ENCODE measurements at regions not wholly inside any gene's neighbourhood (a gene's known extent, or its start where the extent isn't known, plus 50 kb on each side); places are given as distances from the start of the nearest gene placed in this dataset.
"Not testable (repeated sequence)": the region's sequence is repeated elsewhere in the genome, so short reads cannot be mapped to it uniquely, and the experiment has no call there.

DNA sequence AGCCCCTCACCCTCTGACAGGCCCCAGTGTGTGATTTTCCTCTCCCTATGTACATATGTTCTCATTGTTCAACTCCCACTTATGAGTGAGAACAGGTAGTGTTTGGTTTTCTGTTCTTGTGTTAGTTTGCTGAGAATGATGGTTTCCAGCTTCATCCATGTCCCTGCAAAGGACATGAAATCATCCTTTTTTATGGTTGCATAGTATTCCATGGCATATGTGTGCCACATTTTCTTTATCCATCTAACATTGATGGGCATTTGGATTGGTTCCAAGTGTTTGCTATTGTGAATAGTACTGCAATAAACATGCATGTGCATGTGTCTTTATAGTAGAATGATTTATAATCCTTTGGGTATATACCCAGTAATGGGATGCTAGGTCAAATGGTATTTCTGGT lies 223.7 kb upstream of the VLDLR start:
- not testable (repeated sequence) for DNase-seq

DNA sequence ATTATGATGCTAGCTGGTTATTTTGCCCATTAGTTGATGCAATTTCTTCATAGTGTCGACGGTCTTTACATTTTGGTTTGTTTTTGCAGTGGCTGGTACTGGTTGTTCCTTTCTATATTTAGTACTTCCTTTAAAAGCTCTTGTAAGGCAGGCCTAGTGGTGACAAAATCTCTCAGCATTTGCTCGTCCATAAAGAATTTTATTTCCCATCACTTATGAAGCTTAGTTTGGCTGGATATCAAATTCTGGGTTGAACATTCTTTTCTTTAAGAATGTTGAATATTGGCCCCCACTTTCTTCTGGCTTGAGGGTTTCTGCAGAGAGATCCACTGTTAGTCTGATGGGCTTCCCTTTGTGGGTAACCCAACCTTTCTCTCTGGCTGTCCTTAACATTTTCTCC lies 219.8 kb upstream of the VLDLR start:
- DNase-seq = not testable (repeated sequence)

DNA sequence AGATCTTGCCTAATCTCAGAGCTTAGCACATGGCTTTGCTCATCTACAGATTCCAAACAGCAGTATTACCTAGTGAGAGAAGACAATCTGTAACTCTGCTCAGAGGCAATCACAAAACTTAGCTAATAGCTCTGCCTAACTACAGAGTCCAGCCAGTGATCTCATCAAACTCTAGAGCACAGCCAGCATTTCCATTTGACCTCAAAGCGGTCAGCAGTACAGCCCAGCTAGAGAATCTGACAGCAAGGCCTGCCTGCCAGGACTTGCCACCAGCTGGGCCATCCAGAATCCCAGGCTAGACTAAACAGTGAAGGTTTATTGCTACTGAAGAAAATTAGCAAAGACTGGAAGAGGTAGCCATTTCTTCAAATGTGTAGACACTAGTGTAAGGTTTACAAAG lies 217.9 kb upstream of the VLDLR start:
- no peak for DNase-seq

DNA sequence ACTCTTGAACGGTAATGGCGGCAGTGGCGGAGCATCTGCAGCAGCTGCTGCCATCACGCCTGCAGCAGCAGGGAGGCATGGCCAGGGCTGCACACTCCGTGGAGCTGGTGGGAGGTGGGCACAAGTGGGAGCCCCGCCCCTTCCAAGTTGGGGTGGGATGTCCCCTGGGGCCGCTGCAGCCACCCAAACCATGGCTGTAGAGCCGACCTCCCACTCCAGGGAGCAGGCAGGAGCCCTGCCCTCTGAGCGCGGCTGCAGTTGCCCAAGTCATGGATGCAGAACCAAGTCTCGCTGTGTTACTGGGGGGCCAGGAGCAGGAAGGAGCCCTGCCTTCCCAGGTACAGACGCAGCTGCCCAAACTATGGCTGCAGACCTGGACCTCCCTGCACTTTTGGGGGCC lies 215.3 kb upstream of the VLDLR start:
- DNase-seq = no peak

DNA sequence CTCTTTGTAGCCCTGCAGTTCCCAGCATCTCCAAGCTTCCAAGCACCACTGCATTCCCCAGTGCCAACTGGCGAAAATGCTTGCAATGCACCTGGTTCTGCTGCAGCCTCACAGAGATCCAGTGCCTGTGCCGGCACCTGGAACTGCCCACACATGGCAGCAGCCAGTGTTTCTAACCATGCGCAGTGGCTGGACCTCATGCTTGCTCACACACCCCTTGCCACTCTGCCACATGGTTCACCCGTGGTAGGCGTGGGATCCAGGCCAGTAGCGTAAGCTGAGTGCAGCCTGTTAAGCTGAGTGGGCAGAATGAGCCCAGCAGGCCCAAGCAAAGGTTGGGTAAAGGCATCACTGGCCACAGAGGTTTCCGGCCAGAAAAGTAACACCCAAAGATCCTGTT lies 214.1 kb upstream of the VLDLR start:
- no peak for DNase-seq

DNA sequence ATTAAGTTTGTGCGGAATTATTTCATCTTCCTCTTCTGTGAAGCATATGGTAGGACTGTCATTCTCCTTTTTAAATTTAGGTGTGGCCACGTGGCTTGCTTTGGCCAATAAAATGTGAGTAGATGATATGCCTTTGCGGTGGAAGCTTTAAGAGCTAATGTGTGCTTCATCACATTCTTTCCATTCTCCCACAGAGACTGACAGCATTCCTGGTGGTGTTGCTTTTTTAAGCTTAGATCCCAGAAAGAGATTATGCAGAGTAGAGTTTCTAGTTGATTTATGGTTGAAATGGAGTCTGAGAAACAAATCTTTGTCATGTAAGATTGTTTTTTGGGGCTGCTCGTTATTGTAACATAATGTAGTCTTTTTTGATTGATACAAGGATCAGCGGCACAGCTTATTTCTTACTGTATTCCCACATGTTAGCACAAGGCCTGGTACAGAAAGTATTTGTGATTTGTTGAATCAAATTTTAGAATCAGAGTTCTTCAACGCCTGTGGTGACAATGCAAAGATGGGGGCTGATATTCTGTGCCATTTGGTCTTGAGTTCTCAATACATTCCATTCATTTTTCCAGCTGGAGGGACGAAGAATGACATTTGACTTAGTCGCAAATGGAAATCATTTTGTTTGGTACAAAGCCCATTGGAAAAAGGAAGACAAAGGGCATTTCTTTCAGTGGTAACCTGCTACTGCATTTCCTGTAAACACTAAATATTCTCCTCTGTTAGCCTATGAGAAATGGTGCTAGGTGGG lies 209.9 kb upstream of the VLDLR start:
- no peak for DNase-seq

DNA sequence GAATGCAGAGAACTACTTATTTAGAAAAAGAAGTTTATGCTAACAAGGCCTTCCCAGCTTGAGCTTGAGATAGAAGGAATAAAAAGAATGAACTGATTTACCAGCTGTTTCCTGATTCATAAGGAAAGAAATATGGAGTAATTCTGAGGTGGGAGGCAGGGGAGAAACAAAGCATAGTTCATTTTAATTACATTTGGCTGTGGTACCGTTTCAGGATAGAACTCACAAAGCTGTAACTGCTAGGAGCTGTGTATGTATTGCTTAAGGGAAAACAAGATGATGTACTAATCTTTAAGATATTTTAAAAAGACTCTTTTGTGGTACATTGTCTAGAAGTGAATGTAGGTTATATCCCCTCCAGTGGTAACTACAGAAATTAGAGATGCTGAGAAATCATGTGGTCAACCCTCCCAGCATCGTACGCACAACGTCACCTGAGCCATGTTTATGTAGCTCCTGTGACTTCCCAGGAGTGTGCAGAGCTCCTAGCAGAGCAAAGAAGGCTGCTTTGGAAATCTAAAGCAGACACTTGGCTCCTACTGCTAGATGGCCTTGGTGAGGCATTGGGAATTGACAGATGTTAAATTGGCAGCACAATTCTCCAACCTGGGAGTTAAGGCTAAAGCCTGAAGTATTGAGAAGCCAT lies 208.3 kb upstream of the VLDLR start:
- no peak for DNase-seq

DNA sequence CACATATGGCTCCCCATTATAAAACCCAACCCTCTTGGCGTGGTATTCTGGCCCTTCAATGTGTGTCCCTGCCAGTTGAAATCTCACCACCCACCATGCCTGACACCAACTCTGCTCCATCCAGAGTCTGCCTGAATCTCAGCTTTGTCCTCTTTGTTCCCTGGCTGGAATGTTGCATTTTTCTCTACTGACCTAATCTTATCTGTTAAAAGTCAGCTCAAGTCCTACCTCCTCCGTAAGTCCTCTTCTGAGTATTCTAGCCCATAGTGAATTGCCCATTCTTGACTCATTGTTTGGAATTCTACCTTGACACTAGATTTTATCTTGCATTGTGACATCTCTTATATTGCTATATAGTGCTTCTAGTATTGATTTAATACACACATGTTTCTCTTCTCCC lies 207.1 kb upstream of the VLDLR start:
- no peak for DNase-seq

DNA sequence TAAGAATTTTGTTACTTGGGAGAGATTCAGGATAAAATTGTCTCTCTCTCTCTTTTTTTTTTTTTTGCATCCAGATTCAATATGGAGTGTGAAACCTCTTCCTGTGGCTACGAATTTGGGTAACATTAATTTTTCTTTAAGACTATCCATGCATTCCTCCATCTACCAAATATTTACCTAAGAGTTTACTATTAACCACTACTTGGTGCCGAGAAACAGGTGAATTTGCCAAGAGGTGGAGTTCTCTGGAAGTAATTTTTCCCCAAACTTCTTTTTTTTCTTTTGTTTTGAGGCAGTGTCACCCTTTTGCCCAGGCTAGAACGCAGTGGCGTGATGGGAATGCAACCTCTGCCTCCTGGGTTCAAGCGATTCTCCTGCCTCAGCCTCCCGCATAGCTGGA lies 206.3 kb upstream of the VLDLR start:
- no peak for DNase-seq

DNA sequence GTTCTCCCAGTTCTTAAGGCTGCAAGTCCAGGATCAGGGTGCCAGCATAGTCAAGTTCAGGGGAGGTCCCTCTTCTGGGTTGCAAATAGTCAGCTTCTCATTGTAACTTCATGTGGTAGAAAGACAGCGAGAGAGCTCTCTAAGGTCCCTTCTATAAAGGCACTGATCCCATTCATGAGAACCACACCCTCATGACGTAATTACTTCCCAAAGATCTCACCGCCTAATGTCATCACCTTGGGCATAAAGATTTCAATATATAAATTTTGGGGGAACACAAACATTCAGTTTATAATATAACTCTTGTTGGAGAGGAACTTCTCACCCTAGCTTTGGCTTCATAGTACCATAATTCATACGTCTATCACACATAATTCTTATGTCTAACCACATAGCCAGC lies 203.9 kb upstream of the VLDLR start:
- DNase-seq = no peak

DNA sequence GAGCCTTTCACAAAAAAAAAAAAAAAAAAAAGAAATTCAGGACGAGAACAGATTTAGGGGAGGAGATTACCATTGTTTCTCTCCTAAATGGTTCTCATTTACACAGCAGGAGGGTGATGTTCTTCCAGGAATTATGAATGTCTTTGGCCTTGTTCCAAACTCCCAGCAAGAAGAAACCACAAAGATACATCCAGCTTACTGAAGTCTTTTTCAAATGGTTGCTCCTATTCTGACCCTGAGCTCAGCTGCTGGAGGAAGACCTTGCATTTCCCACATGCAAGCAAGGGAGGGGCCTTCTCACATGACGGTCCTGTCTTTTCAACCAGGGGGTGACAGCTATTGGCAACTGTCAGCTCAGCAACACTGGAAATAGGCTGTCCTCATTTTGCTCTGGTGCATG lies 203.0 kb upstream of the VLDLR start:
- no peak for DNase-seq

DNA sequence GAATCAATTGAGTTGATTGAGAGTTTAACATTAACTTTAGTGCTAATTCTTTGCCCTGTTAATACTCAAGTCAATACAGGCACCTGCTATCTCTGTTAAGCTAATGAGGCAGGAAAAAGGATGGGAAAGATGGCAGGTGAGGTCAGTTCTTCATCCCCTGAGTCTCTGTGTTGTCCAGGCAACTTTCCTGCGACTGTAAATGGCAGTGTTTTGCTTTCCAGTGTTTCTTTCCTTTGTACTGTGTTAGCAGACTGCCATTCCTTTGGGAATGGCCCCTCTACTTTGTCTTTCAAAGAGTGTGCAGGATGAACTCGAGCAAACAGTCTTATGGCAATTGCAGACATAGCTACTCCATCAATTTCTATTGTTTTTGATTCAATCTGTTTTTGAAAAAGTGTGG lies 202.2 kb upstream of the VLDLR start:
- no peak for DNase-seq

DNA sequence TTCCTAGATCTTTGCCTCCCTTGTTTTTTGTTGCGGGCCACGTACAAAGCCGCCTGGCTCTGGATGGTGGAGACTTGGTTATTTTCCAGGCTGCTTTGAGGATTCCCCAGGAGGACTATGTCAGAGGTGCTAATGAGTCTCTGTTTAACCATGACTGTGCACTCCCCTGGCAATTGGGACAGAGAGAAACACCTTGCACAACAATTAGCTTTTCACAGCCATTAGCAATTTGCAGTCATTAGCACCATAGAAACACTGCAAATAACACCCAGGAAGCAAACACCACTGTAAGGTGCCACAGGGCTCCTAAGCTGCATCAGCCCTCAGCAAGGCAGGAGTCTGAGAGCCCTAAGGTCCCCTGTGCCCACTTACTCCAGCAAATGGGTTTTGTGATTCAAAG lies 201.0 kb upstream of the VLDLR start:
- DNase-seq = no peak

DNA sequence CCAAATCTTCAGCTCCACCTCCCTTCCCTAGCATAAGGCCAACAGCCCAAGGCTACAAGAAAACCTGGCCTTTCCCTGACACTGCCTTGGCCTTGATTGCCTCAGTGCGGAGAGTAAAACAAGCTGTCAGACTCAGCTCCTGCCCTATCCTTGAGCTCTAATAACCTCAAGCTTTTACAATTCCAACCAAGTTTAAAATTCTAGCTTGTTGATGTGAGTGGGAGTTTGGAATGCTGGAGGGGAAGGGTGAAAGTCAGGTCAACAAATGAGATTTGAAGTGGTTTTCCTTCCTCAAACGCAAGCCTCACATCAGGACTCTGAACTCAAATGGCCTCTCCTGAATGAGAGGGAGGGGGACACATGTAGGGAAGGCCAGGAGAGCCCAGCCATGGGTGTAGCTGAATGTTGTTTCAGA lies 197.0 kb upstream of the VLDLR start:
- no peak for DNase-seq

DNA sequence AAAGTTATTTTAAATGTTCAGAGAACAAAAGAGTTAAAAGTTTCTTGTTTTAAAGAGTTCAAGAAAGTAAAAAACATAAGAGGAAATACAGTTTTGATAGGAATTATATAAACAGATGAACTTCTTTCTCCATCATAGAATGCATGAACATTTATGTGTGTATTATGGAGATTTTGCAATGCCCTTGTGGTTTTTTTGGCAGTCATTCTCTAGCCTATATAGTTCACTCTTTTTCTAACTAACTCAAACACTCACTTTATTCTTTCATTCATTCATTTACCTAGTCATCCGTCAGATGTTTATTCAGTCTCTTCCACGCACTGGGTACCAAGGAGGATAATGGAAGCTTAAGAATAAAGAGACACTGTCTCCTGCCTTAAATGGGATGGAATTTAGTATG lies 195.9 kb upstream of the VLDLR start:
- no peak for DNase-seq

DNA sequence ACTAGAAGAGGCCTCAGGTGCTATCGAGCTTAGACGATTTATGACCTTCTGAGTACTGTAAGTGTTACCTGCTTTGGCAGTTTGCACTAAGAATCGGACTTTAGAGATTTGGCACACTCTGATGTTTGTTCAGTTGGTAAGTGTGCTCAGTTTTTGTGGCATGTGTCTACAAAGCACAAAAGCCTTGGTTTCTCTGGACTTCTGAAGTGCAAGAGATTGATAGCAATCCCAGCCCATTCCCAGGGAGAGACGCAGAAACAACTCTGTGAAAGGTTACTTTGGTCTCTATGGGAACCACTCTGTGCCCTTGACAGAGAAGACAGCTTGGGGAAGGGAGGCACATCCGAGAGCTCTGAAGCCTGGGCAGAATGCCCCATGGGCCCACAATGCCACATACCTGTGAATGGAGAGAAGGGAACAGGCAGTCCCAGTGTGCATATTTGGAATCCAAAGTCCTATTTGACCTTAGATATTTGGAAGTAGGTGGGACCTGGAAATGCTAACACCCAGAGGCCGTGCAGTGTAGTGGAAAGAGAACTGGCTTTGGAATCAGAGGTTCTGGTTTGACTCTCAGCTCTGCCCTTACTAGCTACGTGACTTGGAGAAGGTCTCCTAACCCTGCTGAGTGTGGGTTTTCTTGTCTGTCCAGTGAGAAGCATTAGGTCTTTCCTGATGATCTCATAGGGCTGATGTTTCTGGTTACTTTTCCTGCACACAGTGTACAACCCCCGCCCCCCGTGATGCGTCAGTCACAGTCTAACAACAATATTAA lies 194.3 kb upstream of the VLDLR start:
- DNase-seq = no peak

DNA sequence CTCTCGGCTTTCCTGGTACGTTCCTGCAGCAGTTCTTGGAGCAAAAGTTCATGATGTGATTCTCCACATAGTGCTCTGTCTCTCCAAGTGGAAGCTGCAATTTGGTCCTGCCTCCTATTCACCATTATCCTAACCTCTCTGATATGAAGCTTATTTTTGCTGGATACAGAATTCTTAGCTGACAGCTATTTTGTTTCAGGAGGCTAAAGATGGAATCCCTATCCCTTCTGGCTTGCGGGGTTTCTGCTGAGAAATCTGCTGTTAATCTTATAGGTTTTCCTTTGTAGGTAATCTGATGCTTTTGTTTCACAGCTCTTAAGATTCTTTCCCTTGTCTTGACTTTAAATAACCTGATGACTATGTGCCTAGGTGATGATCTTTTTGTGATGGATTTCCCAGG lies 181.6 kb upstream of the VLDLR start:
- DNase-seq = no peak

DNA sequence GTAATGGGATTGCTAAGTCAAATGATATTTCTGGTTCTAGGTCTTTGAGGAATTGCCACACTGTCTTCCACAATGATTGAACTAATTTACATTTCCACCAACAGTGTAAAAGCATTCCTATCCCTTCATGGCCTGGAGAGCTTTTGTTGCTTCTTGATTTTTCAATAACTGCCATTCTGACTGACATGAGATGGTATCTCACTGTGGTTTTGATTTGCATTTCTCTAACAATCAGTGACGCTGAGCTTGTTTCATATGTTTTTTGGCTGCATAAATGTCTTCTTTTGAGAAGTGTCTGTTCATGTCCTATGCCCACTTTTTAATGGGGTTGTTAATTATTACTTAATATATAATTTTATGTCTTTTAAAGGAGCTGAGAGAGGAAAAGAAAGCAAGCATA lies 177.7 kb upstream of the VLDLR start:
- DNase-seq = not testable (repeated sequence)

DNA sequence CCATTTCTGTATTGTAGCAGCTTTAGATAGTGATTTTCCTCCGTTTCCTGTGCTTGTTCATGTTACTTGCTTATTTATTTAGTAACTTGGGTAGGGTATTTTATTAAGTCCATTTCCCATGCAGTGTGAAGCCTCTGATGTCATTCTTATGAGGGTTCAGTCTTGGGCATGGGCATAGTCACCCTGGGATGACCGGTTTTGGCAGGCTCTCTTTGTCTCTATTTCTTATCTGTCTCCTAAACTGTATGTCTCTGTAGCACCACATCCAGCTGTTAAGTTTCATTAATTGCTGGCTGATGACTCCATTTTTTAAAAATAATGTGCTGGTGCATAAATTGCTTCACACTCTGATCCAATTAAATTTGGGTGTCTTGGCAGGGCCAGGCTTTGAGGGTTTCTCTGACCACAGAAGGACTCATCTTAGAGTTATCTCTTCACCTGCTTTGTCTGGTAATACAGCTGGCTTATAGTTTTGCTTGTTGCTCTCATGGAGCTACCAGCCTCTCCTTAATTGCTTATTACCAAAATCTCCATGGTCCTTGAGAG lies 173.3 kb upstream of the VLDLR start:
- DNase-seq = no peak

DNA sequence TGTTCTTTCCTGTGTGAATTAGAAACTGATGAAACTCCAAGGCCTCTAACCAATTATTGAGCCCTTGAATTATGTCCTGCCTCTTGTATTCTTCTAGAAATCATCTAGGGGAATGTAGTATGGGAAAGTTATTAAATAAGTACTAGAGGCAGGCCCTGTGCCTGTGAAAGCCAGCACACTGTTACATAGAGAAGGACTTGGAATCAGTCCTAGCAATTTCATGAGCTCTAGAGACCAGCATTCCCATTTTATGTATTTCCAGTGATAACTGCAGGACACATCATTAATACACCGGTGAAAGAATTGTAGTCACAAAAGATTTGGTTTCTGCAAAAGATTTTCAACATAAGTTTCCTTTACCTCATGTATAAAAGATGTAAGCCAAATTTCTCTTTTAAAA lies 168.5 kb upstream of the VLDLR start:
- DNase-seq = no peak

DNA sequence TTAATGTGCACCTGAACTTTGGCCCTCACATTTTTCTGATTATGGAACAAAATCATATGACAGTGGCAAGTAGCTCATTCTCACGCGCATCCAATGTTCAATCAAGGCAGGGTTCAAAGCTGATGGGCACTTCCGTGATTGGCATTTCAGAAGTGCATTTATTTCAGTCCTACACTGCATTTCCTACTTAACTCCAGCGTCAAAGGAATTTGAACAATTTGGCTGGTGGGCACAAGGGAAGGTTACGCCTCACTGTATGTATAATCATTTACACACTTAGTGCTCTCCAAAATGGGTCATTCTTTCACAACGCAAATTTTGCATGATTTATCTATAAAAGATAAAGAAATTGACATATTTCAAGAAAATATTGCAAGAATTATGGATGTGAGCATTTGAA lies 167.9 kb upstream of the VLDLR start:
- no peak for DNase-seq

DNA sequence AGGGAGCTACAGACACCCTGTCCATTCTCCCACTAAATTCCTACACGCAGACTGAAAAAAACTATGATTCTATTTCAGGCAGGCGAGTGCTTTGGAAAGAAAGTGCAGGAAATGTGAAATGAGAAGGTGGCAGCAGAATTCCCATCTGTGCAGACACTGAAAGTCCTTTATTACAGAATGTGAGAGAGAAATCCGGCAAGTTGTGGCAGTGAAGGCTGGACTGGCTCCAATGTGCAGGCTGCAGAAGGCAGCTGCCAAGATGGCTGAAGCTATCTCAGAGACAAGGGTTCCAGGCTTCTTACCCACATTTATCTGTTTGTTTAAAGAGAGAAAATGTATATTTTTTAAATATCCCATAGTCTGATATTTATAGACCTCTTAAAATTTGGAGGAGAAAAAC lies 161.8 kb upstream of the VLDLR start:
- DNase-seq = no peak

DNA sequence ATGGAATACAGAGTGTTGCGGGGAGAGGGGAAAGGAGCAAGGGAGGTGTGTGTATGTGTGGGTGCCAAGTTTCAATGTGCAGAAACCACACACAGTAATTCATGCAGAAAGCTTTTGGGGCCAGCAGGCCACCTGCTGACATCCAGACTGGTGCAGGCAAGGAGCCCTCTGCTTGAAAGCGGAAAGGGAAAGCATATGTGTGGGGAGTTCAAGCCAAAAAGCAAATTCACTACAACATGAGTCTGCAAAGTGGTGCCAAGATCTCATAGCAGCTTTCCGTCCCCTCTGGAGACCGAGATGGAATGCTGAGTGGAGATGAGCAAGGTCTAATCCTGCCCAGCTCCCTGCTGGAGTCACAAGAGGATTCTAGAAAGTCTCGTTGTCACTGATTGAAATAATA lies 159.7 kb upstream of the VLDLR start:
- no peak for DNase-seq

DNA sequence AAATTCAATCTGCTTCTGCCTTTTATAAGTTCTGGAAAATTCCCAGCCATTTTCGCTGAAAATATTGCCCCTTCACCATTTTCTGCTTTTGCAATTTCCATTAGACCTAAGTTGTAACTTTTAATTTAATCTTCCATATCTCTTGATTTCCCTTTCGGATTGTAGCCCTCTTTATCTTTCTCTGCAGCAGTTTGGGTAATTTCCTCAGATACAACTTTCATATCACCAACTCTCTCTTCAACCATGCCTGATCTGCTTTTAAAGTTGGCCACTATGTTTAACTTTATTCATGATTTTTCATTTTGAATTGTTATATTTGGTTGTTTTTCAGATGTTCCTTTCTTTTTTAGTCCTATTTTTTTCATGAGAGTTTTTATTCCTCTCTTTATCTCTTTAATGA lies 157.0 kb upstream of the VLDLR start:
- DNase-seq = no peak
